ENCODE measurements at regions not wholly inside any gene's neighbourhood (a gene's known extent, or its start where the extent isn't known, plus 50 kb on each side); places are given as distances from the start of the nearest gene placed in this dataset.

- Histone ChIP-seq H3K4me3 (ENCODE audit: control insufficient read depth in 2 of 3, extremely low read depth in 1 of 3, insufficient read depth in 2 of 3, low read depth in 1 of 3, low read length in 3 of 3) (no peak overlapping the region), H3K9me1 (ENCODE audit: control insufficient read depth, extremely low read depth, insufficient read depth, low read length) (no peaks in the 10 kb centered on the region), H3K9ac (ENCODE audit: control insufficient read depth, extremely low read depth, insufficient read depth, low read length) (no peak overlapping the region), H3K79me2 (ENCODE audit: control insufficient read depth, insufficient read depth, low read length) (no peaks in the 10 kb centered on the region), H3K4me1 (ENCODE audit: control insufficient read depth, extremely low read depth, insufficient read depth, low read length) (no peaks in the 10 kb centered on the region), H2AFZ (ENCODE audit: control insufficient read depth, low read length) (no peak overlapping the region), H3K36me3 (ENCODE audit: control insufficient read depth in 2 of 2, extremely low read depth in 1 of 2, insufficient read depth in 2 of 2, low read length in 2 of 2) (no peaks in the 10 kb centered on the region), H4K20me1 (ENCODE audit: control insufficient read depth, extremely low read depth, insufficient read depth, low read length) (no peaks in the 10 kb centered on the region), H3K27me3 (ENCODE audit: control insufficient read depth, extremely low read depth, insufficient read depth, low read length) (peaks cover 48% of the 10 kb centered on the region), H3K4me2 (ENCODE audit: control insufficient read depth, extremely low read depth, insufficient read depth, low read depth, low read length) (no peak overlapping the region), H3K27ac (ENCODE audit: control insufficient read depth, insufficient read depth, low read length) (no peak overlapping the region), H3K9me3 (ENCODE audit: control insufficient read depth, low read depth, low read length) (no peaks in the 10 kb centered on the region)
- FAIRE-seq (no peak), DNase-seq (ENCODE audit: low read depth, low spot score) (no peak)
- dilution Hi-C loops (cut with MboI; ENCODE audit: extremely low pct_ligation_motif_present, low sequenced_read_pairs), result no loop called here
- TF ChIP-seq CTCF (optimal IDR thresholded peaks at IDR 0.05 in 1 of 3, IDR thresholded peaks at IDR 0.05 in 1 of 3, conservative IDR thresholded peaks at IDR 0.05 in 1 of 3; ENCODE audit: extremely low read depth in 1 of 3, insufficient read depth in 2 of 3, low read length in 3 of 3), result no peak
- TF ChIP-seq EZH2 (IDR thresholded peaks at IDR 0.05; ENCODE audit: low read length), result peak; percentile 3
Observed at GRCh38 chr20:57851796-57852195, 142.0 kb upstream of the PMEPA1 start.

- H3K27me3 ChIP-seq (ENCODE audit: control insufficient read depth, extremely low read depth, insufficient read depth, low read length), result peaks cover 49% of the 10 kb centered on the region
- no peaks in the 10 kb centered on the region for H3K4me1 ChIP-seq (ENCODE audit: control insufficient read depth, extremely low read depth, insufficient read depth, low read length)
- no peaks in the 10 kb centered on the region for H3K9me3 ChIP-seq (ENCODE audit: control insufficient read depth, low read depth, low read length)
- H3K79me2 ChIP-seq (ENCODE audit: control insufficient read depth, insufficient read depth, low read length), result no peaks in the 10 kb centered on the region
- no peaks in the 10 kb centered on the region for H4K20me1 ChIP-seq (ENCODE audit: control insufficient read depth, extremely low read depth, insufficient read depth, low read length)
- H2AFZ ChIP-seq (ENCODE audit: control insufficient read depth, low read length), result no peak overlapping the region
- no peaks in the 10 kb centered on the region for H3K36me3 ChIP-seq (ENCODE audit: control insufficient read depth in 2 of 2, extremely low read depth in 1 of 2, insufficient read depth in 2 of 2, low read length in 2 of 2)
- H3K4me3 ChIP-seq (ENCODE audit: control insufficient read depth in 2 of 3, extremely low read depth in 1 of 3, insufficient read depth in 2 of 3, low read depth in 1 of 3, low read length in 3 of 3), result no peak overlapping the region
- DNase-seq (ENCODE audit: low read depth, low spot score), result no peak
- dilution Hi-C loops (cut with MboI; ENCODE audit: extremely low pct_ligation_motif_present, low sequenced_read_pairs), result no loop called here
- no peak overlapping the region for H3K9ac ChIP-seq (ENCODE audit: control insufficient read depth, extremely low read depth, insufficient read depth, low read length)
- TF ChIP-seq EZH2 (IDR thresholded peaks at IDR 0.05; ENCODE audit: low read length), result no peak
- no peak for TF ChIP-seq CTCF (optimal IDR thresholded peaks at IDR 0.05 in 1 of 3, IDR thresholded peaks at IDR 0.05 in 1 of 3, conservative IDR thresholded peaks at IDR 0.05 in 1 of 3; ENCODE audit: extremely low read depth in 1 of 3, insufficient read depth in 2 of 3, low read length in 3 of 3)
- no peaks in the 10 kb centered on the region for H3K9me1 ChIP-seq (ENCODE audit: control insufficient read depth, extremely low read depth, insufficient read depth, low read length)
- no peak overlapping the region for H3K4me2 ChIP-seq (ENCODE audit: control insufficient read depth, extremely low read depth, insufficient read depth, low read depth, low read length)
- no peak for FAIRE-seq
- H3K27ac ChIP-seq (ENCODE audit: control insufficient read depth, insufficient read depth, low read length), result no peak overlapping the region
Observed at GRCh38 chr20:57851025-57851682, 141.3 kb upstream of the PMEPA1 start.
